Mononuclear cell (primary cell): ENCODE measurements at regions not wholly inside any gene's neighbourhood (a gene's known extent, or its start where the extent isn't known, plus 50 kb on each side); places are given as distances from the start of the nearest gene placed in this dataset.
"Not testable (repeated sequence)": the region's sequence is repeated elsewhere in the genome, so short reads cannot be mapped to it uniquely, and the experiment has no call there.

Source experiments
- H3K27me3 ChIP-seq: 2 replicates; pipeline ENCODE4 v1.6.0; 2011; ENCODE audit warnings: low read length, control low read depth; ENCODE audit not compliant: insufficient read depth
- H3K4me1 ChIP-seq: 2 replicates; pipeline ENCODE4 v1.5.1; 2011; ENCODE audit warnings: mild to moderate bottlenecking, low read length, control low read depth; ENCODE audit not compliant: insufficient read depth
- H3K4me3 ChIP-seq: 2 replicates; pipeline ENCODE4 v1.5.1; 2011; ENCODE audit warnings: mild to moderate bottlenecking, low read length, moderate library complexity
- H3K9me3 ChIP-seq: 2 replicates; pipeline ENCODE4 v1.5.1; 2011; ENCODE audit warnings: low read depth, mild to moderate bottlenecking, control low read depth, low read length

DNA sequence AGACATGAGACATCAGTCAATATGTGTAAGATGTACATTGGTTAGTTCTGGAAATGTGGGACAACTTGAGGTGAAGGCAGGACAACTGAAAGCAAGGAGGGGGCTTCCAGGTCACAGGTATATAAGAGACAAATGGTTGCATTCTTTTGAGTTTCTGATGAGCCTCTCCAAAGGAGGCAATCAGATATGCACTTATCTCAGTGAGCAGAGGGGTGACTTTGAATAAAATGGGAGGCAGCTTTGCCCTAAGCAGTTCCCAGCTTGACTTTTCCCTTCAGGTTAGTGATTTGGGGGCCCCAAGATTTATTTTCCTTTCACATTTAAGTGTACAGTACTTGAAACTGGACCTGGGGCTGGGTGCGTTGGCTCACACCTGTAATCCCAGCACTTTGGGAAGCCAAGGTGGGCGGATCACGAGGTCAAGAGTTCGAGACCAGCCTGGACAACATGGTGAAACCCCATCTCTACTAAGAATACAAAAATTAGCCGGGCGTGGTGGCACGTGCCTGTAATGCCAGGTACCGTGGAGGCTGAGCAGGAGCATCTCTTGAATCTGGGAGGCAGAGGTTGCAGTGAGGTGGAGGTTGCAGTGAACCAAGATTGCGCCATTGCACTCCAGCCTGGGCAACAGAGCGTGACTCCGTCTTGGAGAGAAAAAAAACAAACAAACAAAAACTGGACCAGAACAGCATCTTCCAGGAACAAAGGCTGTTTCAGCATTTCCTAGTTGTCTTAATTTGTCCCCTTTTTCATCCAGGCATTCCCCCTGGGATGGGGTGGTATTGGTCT lies 130.9 kb upstream of the ZNF746 start:
- not testable (repeated sequence) for H3K27me3 ChIP-seq, H3K4me3 ChIP-seq, H3K9me3 ChIP-seq
- H3K4me1 ChIP-seq, result peaks cover 14% of the 10 kb centered on the region

DNA sequence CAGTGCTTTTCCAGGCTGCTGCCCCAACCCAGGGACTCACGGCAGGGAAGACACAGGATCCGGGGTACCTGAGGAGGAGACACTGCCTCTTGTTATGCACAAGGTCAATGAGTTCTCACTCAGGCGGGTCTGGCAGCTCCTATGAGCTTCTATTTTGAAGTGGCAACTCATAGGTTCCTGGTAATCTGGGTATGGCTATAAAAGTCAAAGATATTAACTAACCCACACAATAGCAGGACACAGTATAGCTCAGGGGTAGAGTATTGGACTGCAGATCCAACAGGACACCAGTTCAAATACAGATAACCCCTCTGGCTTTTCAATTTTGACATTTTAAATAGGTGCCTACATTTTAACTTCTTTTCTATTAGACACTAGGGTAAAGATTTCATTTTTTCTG lies 130.3 kb upstream of the ZNF746 start:
- Histone ChIP-seq H3K9me3 (no peaks in the 10 kb centered on the region), H3K4me1 (peaks cover 21% of the 10 kb centered on the region), H3K4me3 (no peak overlapping the region), H3K27me3 (peaks cover 5% of the 10 kb centered on the region)

DNA sequence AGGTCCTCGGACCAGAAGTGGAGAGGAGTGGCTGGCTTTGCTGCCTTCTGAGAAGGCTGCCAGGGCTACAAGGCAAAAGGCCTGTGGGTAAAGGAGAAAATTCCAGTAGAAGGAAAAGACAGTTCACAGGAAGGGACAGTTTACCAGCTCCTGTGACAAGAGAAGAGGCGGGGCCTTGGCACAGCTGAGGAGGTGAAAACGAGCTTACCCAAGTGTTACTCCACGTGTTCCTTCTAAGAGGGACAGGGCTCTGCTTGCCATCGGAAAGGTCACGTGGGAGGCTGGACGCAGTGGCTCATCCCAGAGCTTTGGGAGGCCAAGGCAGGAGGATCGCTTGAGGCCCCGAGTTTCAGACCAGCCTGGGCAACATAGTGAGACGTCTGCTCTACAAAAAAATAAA lies 129.4 kb upstream of the ZNF746 start:
- Histone ChIP-seq H3K9me3 (no peaks in the 10 kb centered on the region), H3K4me1 (peaks cover 30% of the 10 kb centered on the region), H3K4me3 (no peak overlapping the region), H3K27me3 (peaks cover 2% of the 10 kb centered on the region)

DNA sequence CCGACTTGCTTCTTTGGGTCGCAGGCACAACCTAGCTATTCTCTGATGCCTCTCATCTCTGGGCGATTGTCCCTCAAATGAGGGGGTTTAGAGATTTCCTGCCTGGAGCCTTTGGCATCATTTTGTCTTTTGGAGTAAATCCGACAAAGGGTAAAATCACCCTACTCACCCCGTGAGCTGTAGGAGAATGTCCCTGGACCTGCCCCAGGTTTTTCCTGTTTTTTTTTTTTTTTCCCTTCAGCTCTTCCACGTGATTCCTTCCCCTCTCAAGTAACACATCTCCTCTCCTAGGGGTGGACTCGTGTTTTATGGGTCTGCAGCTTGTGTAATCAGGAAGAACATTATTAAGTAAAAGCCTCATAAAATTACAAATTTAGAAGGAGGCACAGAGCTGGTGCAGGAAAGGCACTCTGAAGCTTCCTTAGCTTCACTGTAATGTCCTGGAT lies 128.4 kb upstream of the ZNF746 start:
- H3K9me3 ChIP-seq, result no peaks in the 10 kb centered on the region
- H3K4me3 ChIP-seq, result no peak overlapping the region

DNA sequence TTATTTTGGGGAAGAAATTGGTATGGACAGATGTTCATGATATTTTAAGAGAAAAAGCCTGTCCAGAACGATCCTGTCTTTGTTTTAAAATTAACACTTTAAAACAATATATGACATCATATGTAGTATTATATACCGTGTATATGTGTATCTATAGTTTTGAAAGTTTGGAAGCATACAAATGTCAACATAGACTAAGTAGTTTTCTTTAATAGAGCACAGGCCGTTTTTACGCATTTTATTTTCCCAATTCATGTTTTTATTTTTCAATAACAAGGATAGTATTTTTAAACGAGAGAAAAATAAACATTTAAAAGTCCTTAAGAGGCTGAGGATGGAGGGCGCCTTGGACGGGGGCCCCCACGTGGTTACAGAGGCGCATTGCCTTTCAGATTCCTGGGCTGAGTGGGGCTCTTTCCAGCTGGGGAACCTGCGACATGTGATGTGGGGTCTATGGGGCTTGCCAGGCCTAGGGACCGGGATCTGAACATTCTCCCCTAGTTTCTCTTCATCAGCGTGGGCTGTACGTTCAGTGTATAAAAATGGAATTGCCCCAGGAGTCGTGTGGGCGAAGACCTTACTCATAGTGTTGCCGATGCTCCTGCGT lies 127.8 kb upstream of the ZNF746 start:
- peaks cover 44% of the 10 kb centered on the region for H3K4me1 ChIP-seq
- no peaks in the 10 kb centered on the region for H3K27me3 ChIP-seq
- no peaks in the 10 kb centered on the region for H3K9me3 ChIP-seq
- H3K4me3 ChIP-seq, result peak overlapping the region; percentile 71

More for the DNA sequence above, 128.4 kb upstream of the ZNF746 start:
- H3K4me1 ChIP-seq, result peaks cover 40% of the 10 kb centered on the region
- H3K27me3 ChIP-seq, result no peaks in the 10 kb centered on the region

DNA sequence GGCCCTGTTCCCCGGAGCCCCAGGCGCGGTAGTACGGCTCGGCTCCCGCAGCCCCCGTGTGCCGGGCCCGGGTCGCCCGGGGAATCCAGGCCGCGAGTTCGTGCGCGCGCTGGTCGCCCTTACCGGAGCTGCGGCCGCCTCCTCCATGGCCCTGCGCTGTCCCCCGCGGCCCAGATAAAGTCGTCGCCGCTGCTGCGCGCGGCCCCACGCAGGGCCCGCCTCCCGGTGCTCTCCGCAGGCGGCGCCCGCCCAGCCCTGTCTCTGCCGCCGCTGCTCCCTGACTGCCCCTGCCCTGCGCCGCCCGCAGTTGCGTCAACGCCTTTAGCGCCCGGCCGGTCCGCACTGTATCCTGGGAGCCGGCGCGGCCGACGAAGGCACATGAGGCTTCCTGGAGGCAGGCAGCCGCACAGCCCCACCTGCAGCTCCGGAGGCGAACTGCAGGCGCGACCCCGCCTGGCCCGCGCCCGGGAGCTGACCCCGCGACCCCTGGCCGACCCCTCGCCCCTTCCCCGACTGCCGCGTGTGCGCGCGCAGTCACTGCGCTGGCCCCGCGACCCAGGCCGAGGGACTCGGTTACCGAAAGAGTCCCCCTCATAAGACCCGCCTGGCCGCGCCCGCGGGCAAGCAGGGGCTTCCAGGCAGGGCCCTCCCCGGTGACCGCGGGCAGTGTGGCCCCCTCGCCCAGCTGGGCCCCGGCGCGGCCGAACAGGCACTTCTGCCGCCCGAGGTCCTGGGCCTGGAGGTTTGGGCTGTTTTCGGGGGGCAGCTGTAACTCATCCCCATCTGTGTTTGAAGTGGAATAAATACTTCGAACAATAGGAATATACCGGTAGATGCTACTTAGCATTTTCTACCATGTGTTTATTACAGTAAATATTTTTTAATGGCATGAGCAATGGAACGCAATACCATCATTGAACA lies 127.1 kb upstream of the ZNF746 start:
- Histone ChIP-seq H3K9me3 (no peaks in the 10 kb centered on the region), H3K27me3 (no peaks in the 10 kb centered on the region), H3K4me1 (peaks cover 44% of the 10 kb centered on the region), H3K4me3 (peak overlapping the region; percentile 71)

DNA sequence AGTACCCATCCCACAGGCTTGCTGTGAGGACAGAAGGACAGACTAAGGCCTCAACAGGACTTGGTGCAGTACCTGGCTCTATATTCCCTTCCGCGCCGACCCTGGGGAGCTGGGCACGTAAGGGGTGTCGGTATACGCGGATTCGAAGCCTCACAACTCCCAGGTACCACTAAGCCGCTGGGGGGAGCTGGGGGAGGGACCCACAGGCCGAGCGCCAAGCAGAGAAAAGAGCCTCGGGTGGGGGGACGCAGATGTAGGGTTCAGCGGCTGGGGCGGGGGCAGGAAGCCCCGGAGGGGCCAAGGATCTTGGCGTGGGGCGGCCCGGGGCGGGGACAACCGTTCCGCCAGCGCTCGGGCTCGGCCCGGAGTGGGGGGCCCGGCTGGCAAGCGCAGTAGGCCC lies 126.4 kb upstream of the ZNF746 start:
- Histone ChIP-seq H3K4me1 (peaks cover 44% of the 10 kb centered on the region), H3K9me3 (no peaks in the 10 kb centered on the region), H3K27me3 (no peaks in the 10 kb centered on the region), H3K4me3 (peak overlapping the region; percentile 71)

DNA sequence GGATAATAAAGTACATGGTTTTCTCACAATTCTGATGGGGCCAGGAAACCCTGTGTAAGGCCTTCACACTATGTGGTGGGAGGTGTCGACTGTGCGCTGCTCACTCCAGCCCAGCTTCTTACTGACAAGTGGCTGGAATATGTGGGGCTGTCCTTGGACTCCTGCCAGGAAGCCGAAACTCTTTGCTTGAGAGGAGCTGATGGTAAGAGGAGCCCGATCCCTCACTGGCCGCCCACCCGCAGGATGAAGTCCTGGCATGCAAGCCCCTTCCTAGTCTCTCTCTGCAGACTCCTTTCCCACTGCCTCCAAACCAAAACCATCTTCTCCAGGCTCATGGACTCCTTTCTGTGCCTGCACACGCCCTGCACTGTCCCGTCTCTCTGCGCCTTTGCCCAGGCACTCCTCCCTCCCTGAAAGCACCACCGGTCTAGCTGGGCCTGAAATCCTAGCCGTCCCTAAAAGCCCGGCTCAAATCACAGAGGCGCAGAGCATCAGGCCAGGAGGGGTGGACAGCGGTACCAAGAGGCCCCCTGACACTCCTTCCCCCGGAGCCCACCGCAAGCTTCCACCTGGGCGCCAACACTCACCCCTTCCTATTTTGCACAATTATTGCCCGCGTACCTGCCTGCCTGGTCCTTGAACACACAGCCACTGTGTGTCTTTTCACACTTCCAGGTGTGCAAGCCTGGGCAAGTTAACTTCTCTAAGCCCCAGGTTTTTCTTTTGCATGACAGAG lies 125.8 kb upstream of the ZNF746 start:
- not testable (repeated sequence) for H3K9me3 ChIP-seq, H3K27me3 ChIP-seq
- Histone ChIP-seq H3K4me1 (peaks cover 44% of the 10 kb centered on the region), H3K4me3 (peak overlapping the region; percentile 71)

DNA sequence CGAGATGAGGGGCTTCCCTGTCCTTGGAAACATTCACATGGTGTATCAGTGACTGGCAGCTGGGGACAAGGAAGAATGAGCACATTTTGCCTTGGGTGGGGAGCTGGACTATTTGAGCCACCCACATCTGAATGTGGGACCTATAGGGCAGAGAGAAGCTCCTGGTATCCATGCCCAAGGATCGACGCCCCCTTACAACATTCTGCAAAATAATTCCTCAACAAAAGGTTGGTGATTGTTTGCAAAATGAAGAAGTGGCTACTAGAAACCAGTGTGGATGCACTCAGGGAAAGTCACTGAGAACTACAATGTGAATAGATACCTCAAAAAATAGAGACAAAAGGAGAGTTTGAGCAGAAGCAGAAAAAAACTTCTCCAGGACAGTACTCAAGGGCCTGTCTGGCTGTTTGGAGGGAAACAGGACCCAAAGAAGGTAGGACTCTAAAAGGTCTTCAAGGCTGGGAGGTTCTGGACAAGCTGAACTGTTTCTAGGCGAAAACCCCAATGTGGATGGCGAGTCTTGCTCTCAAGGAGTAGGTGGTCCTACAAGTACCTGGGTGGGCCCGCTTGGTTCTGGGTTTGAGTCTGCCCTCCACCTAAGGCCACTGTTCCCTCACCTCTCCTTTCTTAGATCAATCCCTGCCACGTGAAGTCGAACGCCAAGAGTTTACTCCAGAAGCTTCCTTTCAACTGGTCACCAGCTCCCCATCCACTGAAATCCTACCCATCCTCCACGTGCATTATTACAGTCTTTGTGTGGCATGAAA lies 125.0 kb upstream of the ZNF746 start:
- no peaks in the 10 kb centered on the region for H3K9me3 ChIP-seq
- no peak overlapping the region for H3K4me3 ChIP-seq
- H3K27me3 ChIP-seq, result no peaks in the 10 kb centered on the region
- H3K4me1 ChIP-seq, result peaks cover 44% of the 10 kb centered on the region

DNA sequence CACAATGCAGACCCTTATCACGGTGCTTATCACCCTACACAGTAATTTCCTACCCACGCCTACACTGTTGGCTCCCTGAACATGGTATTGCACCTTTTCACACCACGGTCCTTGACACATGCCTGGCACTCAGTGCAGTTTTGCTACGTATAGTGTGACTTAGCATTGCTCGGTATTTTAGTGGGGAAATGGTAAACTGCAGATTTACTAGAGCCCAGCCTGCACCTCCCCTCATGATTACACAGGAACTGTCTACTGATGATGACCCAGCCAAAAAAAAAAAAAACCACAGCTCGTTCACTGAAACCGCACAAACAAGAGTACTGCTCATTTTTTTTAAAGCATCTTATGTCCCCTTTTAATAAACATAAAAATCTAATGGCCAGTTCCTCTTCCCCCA lies 124.2 kb upstream of the ZNF746 start:
- H3K4me3 ChIP-seq, result no peak overlapping the region
- H3K4me1 ChIP-seq, result peaks cover 44% of the 10 kb centered on the region
- no peaks in the 10 kb centered on the region for H3K9me3 ChIP-seq
- no peaks in the 10 kb centered on the region for H3K27me3 ChIP-seq

DNA sequence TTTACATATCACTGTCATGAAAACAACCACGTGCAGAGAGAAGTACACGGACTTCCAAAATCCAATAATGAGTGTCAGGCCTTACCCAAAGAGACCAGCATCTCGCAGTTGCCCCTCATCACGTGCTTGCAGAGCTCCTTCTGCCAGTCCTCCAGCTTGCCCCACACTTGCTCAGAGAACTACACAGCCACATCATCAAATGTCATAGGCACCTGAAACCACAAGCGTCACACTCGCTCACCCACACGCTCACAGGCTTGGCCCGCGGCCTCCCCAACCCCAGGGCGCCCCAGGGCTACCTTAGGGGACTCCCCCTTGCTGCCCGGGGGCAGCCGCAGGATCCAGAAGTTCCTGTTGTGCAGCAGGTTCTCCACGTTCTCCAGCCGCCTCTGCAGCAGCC lies 123.4 kb upstream of the ZNF746 start:
- no peaks in the 10 kb centered on the region for H3K27me3 ChIP-seq
- H3K4me1 ChIP-seq, result peaks cover 41% of the 10 kb centered on the region
- H3K9me3 ChIP-seq, result no peaks in the 10 kb centered on the region
- no peak overlapping the region for H3K4me3 ChIP-seq

DNA sequence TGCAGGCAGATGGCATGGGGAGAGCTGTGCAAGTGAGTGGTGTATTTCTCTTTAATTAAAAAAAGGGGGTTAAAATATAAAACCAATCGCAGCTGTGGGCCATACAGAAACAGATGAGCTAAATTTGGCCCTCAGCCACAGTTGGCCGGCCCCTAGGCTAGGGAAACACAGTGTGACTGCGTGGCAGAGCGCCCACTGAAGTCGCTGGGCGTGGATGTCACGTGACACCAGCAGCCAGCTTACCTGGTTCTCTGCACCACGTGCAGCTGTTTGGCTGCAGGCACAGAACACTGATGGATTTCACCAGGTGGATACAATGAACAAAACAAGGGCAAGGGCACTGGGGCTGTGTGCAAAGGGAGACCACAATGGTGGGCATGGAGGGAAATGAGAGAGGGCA lies 119.3 kb upstream of the ZNF746 start:
- Histone ChIP-seq H3K4me1 (peaks cover 13% of the 10 kb centered on the region), H3K27me3 (no peaks in the 10 kb centered on the region), H3K4me3 (no peak overlapping the region), H3K9me3 (no peaks in the 10 kb centered on the region)

DNA sequence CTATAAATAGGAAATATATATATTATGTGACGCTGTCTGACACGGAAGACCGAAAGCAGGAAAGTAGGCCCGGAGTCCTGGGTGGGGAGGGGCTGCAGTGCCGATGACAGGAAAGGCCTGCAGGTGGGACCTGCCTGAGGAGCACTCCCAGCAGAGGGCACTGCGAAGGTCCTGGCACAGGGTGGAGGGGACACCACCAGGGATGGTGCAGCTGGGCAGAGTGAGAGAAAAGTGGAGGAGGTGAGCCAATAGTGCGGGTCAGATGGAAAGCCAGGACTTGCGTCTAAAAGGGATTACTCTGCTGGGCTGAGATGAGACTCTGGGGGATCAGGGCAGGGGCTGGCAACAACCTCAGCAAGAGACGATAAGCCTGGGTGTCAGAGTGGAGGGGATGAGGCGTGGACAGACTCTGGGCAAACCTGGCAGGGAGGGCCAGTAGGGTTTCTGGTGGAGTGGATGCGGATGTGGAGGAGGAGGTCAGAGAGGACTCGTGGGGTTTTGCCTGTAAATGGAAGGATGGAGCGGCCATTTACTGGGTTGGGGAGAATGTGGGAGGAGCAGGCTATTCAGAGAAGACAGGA lies 118.2 kb upstream of the ZNF746 start:
- no peaks in the 10 kb centered on the region for H3K27me3 ChIP-seq
- H3K9me3 ChIP-seq, result no peaks in the 10 kb centered on the region
- H3K4me1 ChIP-seq, result peaks cover 2% of the 10 kb centered on the region
- H3K4me3 ChIP-seq, result no peak overlapping the region
